Esophagus muscularis mucosa (tissue), 4 donors: ENCODE measurements at regions not wholly inside any gene's neighbourhood (a gene's known extent, or its start where the extent isn't known, plus 50 kb on each side); places are given as distances from the start of the nearest gene placed in this dataset.
"Not testable (repeated sequence)": the region's sequence is repeated elsewhere in the genome, so short reads cannot be mapped to it uniquely, and the experiment has no call there.

Experiments
- DNase-seq: peaks from one replicate; pipeline ENCODE4 v3.0.0-alpha.2; 2017; ENCODE audit errors: extremely low spot score
- H3K27ac ChIP-seq, 4 donors: fragments of 200-600 bp; sonication (generic); replicated peaks in 1 of 4; 1 replicate in 3 of 4; 2 replicates in 1 of 4; pipeline ENCODE4 v1.5.1; 2016 to 2019; ENCODE audit warnings: mild to moderate bottlenecking in 1 of 4
- H3K27me3 ChIP-seq, 4 donors: fragments of 200-600 bp; sonication (generic); one replicate each; pipeline versions ENCODE4 v1.5.1 to v1.6.0; 2016 to 2019
- H3K36me3 ChIP-seq, 4 donors: fragments of 200-600 bp; sonication (generic); one replicate each; pipeline ENCODE4 v1.5.1; 2016 to 2019
- H3K4me1 ChIP-seq, 4 donors: fragments of 200-600 bp; sonication (generic); one replicate each; pipeline ENCODE4 v1.5.1; 2016 to 2019
- H3K4me3 ChIP-seq, 4 donors: fragments of 200-600 bp; sonication (generic); 1 replicate in 2 of 4; 2 replicates in 2 of 4; pipeline ENCODE4 v1.5.1; 2016 to 2019; ENCODE audit warnings: mild to moderate bottlenecking in 4 of 4, moderate library complexity in 1 of 4
- H3K9me3 ChIP-seq, 4 donors: fragments of 200-600 bp; sonication (generic); 1 replicate in 3 of 4; 2 replicates in 1 of 4; pipeline ENCODE4 v1.5.1; 2016 to 2019
- CTCF ChIP-seq, 3 experiments: fragments of 200-600 bp in 2 of 3; fragments of 450-650 bp in 1 of 3; sonication (generic) in 2 of 3; IDR thresholded peaks; one replicate each; pipeline ENCODE4 v1.5.1; 2017 to 2019; ENCODE audit warnings: antibody characterized with exemption in 3 of 3, mild to moderate bottlenecking in 2 of 3, moderate library complexity in 1 of 3
- EP300 ChIP-seq: sonication (generic); formaldehyde crosslinking; IDR thresholded peaks from one replicate; pipeline ENCODE4 v1.6.1; 2017; ENCODE audit warnings: antibody characterized with exemption
- POLR2A ChIP-seq: fragments of 450-650 bp; IDR thresholded peaks from one replicate; pipeline ENCODE4 v1.6.1; 2017; ENCODE audit warnings: antibody characterized with exemption, moderate library complexity, mild to moderate bottlenecking, low read depth
- POLR2AphosphoS5 ChIP-seq, 2 donors: sonication (generic); formaldehyde crosslinking; IDR thresholded peaks; one replicate each; pipeline ENCODE4 v1.6.1; 2017; ENCODE audit warnings: antibody characterized with exemption in 2 of 2
- WGBS: methylation state at CpG from one replicate; pipeline ENCODE4 v1.1.5; 2018; 5-methylcytosine and 5-hydroxymethylcytosine counted together
- intact Hi-C: fragments of 100-400 bp; cut with DNase I; formaldehyde crosslinking; loops from one replicate; pipeline ENCODE4 v1.15.1; 2023

- TF ChIP-seq POLR2AphosphoS5 (IDR thresholded peaks at IDR 0.05) (no peak), EP300 (no peak), POLR2A (no peak), CTCF (IDR thresholded peaks at IDR 0.05) (no peak)
- WGBS = 81% methylated on average over 6 of the region's 6 CpGs
- intact Hi-C loops = no loop called here
- Histone ChIP-seq H3K27me3 (no peaks in the 10 kb centered on the region), H3K27ac (no peak overlapping the region), H3K9me3 (no peaks in the 10 kb centered on the region), H3K4me1 (no peaks in the 10 kb centered on the region), H3K4me3 (no peak overlapping the region), H3K36me3 (no peaks in the 10 kb centered on the region)
- DNase-seq = peak; percentile 89
These were observed 156.3 kb upstream of the MVB12B start for GRCh38 chr9:126170286-126170823.

DNA sequence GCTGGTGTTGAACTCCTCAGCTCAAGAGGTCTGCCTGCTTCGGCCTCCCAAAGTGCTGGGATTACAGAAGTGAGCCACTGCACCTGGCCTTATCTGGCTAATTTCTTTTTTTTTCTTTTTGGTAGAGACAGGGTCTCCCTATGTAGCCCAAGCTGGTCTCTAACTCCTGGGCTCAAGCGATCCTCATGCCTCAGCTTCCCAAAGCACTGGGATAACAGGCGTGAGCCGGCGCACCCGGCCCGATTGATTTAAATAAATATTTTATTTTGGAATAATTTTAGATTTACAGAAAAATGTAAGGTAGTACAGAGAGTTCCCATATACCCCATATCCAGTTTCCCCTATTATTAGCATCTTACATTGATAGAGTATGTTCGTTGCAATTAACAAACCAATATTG is 155.0 kb upstream of the MVB12B start:
- TF ChIP-seq CTCF (IDR thresholded peaks at IDR 0.05) (no peak), POLR2A (no peak), POLR2AphosphoS5 (IDR thresholded peaks at IDR 0.05) (no peak), EP300 (no peak)
- Histone ChIP-seq H3K4me3 (no peak overlapping the region), H3K9me3 (peaks cover 0 to 9% (median 0%) of the 10 kb centered on the region in 4 donors), H3K4me1 (no peaks in the 10 kb centered on the region), H3K36me3 (no peaks in the 10 kb centered on the region), H3K27me3 (no peaks in the 10 kb centered on the region), H3K27ac (no peak overlapping the region)
- WGBS = 98% methylated on average over 8 of the region's 8 CpGs
- intact Hi-C loops = no loop called here
- peak; percentile 75 for DNase-seq

- peak; percentile 78 for DNase-seq
- no peak overlapping the region for H3K4me3 ChIP-seq
- no peaks in the 10 kb centered on the region for H3K36me3 ChIP-seq
- TF ChIP-seq EP300 = no peak
- TF ChIP-seq POLR2AphosphoS5 (IDR thresholded peaks at IDR 0.05) = no peak
- no peak for TF ChIP-seq CTCF (IDR thresholded peaks at IDR 0.05)
- TF ChIP-seq POLR2A = no peak
- 75% methylated on average over 5 of the region's 7 CpGs for WGBS
- H3K27me3 ChIP-seq = no peaks in the 10 kb centered on the region
- H3K9me3 ChIP-seq = peaks cover 0 to 9% (median 0%) of the 10 kb centered on the region in 4 donors
- H3K4me1 ChIP-seq = no peaks in the 10 kb centered on the region
- intact Hi-C loops = no loop called here
- H3K27ac ChIP-seq = no peak overlapping the region
These were observed 153.2 kb upstream of the MVB12B start for GRCh38 chr9:126173401-126173800.

DNA sequence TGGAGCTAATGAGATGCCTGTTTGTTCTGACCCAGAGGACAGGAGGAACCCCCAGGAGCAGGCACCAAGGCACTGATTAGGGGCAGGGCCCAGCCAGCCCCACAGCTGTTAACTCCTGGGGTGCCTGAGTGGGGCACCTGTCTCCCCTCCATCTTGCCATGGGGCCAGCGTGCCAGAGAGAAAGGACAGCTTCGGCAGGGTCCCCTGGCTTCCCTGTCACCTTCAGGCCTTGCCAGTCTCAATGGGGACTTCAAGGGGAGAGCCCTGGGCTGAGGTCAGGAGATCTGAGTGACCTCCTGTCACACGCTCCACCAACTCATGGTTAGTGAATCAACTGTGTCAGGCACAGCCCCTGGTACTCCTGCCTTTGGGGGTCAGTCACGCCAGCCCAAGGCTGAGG is 152.7 kb upstream of the MVB12B start:
- peak; percentile 72 for DNase-seq
- Histone ChIP-seq H3K27me3 (no peaks in the 10 kb centered on the region), H3K4me3 (no peak overlapping the region), H3K9me3 (peaks cover 0 to 9% (median 0%) of the 10 kb centered on the region in 4 donors), H3K4me1 (no peaks in the 10 kb centered on the region), H3K27ac (no peak overlapping the region), H3K36me3 (no peaks in the 10 kb centered on the region)
- WGBS = 100% methylated on average over 1 of the region's 4 CpGs
- TF ChIP-seq EP300 = no peak
- TF ChIP-seq POLR2A = no peak
- TF ChIP-seq POLR2AphosphoS5 (IDR thresholded peaks at IDR 0.05) = no peak
- no peak for TF ChIP-seq CTCF (IDR thresholded peaks at IDR 0.05)
- intact Hi-C loops = no loop called here

- Histone ChIP-seq H3K4me1 (no peaks in the 10 kb centered on the region), H3K27me3 (peaks cover 0 to 7% (median 0%) of the 10 kb centered on the region in 4 donors), H3K36me3 (no peaks in the 10 kb centered on the region), H3K27ac (no peak overlapping the region), H3K9me3 (peaks cover 0 to 17% (median 2%) of the 10 kb centered on the region in 4 donors), H3K4me3 (no peak overlapping the region)
- intact Hi-C loops = no loop called here
- no peak for DNase-seq
- TF ChIP-seq POLR2AphosphoS5 (IDR thresholded peaks at IDR 0.05) (no peak), EP300 (no peak), POLR2A (no peak), CTCF (IDR thresholded peaks at IDR 0.05) (no peak)
- WGBS = 71% methylated on average over 10 of the region's 10 CpGs
These were observed 143.4 kb upstream of the MVB12B start for GRCh38 chr9:126183266-126183665.

GRCh38 chr9:126190994-126191393 is 135.6 kb upstream of the MVB12B start:
- H3K4me3 ChIP-seq, H3K27me3 ChIP-seq, DNase-seq, H3K36me3 ChIP-seq, H3K9me3 ChIP-seq, intact Hi-C loops, H3K27ac ChIP-seq, H3K4me1 ChIP-seq: not testable (repeated sequence)
- 93% methylated on average over 2 of the region's 2 CpGs for WGBS
